ENCODE measurements at regions not wholly inside any gene's neighbourhood (a gene's known extent, or its start where the extent isn't known, plus 50 kb on each side); places are given as distances from the start of the nearest gene placed in this dataset.

DNA sequence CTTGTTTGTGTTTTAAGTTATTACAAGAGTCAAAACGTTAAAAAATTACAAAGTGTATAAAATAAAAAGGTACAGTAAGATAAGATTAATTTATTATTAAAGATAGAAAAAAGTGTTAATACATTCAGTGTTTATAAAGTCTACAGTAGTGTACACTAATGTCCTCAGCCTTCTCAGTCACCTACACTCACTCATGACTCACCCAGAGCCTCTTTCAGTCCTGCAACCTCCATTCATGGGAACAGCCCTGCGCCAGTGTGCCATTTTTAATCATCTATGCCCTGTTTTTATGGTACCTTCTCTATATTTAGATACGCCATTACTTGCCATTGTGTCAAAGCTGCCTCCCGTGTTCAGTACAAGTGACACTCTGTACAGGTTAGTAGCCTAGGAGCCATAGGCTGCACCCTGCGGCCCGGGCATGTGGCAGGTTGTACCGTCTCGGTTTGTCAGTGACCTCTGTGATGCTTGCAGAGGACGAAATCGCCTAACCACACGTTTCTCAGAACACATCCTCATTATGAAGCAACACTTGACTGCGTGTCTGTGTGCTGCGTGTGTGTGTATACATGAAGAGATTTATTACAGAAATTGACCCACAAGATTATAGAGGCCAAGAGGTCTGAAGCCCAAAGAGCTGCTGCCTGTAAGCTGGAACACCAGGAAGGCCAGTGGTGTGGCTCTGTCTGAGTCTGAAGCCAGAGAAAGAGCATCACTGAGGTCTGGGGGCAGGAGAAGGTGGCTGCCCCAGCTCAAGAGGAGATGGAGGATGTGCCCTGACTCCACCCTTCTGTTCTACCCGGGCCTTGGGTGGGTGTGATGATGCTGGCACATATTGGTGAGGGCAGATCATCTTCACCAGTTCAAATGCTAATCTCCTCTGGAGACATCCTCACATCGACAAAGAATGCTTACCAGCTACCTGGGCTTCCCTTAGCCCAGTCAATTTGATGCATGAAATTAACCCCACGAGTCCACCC, 116.6 kb upstream of the C14orf180 start:
- DNase-seq (ENCODE audit: low read depth) = no peak

DNA sequence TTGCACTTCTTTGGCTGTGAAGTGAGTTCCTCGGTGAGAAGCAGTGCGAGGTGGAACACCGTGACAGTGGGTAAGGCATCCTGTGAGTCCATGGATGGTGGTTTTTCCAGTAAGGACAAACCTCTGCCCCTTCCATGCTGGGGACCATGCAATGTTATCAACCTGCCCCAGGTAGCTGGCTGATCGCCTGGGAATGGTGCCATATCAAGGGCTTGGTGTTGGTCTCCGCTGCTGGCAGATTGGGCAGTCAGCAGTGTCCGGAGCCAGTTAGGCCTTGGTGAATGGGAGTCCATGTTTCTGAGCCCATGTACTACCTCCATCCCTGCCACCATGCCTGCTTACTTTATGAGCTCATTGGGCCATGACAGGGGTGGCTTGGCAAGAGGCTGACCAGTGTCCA, 114.7 kb upstream of the C14orf180 start:
- DNase-seq (ENCODE audit: low read depth) = no peak

DNA sequence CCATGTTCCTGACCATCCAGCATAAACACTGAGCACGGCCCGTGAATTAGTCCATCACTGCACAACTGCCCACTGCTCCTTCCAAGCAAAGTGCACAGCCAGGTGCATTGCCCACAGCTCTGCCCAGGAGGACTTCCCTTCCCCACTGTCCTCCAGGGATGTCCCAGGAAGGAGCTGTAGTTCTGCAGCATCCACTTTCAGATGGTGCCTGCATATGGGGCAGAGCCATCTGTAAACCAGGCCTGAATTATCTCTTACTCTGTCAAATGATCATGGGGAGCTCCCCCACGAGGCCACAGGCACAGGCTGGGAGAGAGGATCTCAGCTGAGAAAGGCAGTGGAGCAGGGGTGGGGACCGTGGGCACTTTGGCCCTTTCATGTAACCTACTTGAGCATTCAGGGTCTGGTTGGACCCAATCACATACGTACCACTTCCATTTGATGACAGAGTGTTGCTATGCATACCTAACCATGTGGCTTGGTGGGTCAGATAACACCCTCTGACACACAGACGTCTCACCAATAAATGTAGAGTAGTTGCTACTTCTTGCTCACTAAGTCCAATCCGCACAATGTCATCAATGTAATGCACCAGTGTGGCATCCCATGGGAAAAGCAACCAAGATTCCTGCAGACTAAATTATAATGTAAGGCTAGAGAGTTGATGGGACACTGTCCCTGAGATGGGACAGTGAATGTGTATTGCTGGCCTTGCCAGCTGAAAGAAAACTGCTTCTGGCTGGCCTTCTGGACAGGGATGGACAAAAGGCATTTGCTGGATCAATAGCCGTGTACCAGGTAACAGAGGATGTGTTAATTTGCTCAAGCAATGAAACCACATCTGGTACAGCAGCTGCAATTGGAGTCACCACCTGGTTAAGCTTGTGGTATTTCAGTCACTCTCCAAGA, 113.8 kb upstream of the C14orf180 start:
- no peak for DNase-seq (ENCODE audit: low read depth)

DNA sequence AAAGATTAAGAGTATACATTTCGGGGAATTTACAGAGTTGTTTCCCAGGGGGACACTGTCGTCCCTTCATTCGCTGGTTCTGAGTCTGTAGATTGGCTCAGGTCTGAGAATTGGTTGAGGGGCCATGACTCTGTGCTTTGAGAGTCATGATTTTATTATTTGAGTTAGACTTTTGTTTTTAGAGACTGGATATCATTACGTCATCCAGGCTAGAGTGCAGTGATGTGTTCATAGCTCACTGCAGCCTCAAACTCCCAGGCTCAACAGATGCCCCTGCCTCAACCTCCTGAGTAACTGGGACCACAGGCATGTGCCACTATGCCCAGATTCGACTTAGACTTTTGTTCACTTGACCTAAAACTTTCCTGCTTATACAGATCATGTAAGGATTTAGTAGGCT, 112.3 kb upstream of the C14orf180 start:
- no peak for DNase-seq (ENCODE audit: low read depth)

DNA sequence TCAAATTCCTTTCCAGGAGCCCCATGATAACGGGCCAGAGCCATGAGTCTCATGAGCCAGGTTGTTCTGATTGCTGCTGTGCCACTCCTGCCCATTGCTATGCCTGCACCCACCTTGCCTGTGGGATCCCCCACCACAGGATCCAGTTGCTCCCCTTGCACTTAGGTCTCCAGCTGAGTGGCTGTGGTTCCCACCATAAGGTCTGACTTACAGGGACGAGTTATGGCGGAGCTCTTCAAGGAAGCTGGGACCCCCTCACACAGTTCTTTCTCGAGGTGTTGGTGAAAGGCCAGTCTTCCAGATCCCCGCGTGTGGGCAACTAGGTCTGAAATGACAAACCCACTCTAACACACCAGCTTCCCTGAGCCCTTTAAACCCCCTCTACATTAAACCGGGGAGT, 111.9 kb upstream of the C14orf180 start:
- no peak for DNase-seq (ENCODE audit: low read depth)

DNA sequence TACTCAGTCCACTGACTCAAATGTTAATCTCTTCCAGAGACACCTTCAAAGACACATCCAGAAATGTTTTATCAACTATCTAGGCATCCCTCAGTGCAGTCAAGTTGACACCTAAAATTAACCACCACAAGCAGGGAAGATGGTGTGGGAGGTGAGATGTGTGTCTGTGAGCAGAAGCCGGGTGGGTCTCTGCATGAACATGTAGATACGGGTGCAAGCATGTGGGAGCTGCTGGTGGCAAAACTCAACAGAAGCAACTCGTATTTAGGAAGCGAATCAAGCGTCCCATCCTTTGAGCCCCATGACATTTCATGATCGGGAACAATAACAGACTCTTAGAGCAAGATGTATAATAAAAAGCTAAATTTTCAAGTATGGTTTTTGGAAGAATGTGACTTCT, 110.0 kb upstream of the C14orf180 start:
- DNase-seq (ENCODE audit: low read depth) = no peak

DNA sequence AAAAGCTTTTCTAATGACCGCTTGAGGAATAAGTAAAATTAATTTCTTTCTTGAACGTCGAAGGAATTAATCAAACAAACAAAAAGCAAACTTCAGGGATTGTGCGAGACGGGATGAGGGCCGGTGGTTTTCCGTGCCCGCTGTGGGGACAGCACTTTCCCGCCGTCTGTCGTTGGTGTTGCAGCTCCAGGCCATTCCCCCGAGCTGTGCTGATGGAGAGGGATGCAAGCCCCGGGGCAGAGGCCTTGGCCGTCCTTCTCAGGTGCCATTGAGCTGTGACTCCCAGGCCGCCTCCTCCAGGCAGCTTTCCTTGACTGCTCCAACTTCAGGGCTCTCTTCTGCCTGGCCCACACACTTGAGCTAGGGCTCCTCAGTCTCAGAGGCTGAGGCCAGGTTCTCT, 109.0 kb upstream of the C14orf180 start:
- no peak for DNase-seq (ENCODE audit: low read depth)

DNA sequence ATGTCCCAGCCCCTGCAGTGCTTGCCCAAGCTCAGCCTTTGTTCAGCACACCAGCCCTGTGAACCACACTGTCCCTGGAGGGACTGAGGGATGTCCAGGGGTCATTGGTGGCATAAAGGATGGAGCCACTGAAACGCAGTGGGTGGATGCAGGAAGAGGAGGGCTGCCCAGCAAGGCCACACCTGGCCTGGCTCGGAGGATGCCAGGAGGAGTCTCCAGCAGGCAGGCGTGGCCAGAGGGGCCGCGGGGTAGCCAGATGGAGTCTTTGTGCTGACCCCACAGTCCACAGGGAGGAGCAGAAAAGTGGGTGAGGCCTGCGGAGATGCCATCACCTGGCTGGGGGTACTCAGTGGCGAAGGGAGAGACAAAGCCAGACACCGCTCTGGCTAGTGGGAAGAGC, 108.5 kb upstream of the C14orf180 start:
- no peak for DNase-seq (ENCODE audit: low read depth)

DNA sequence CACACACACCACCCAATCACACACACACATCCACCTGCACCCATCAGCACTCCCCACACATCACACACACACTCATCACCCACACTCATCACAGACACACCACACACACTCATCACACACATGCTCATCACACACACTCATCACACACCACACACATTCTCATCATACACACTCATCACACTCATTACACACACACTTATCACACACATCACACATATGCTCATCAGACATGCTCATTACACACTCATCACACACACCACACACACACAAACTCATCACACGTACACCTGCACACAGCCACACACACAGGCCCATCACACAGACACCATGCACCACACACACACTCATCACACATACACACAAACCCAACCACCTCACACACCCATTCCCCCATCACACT, 107.5 kb upstream of the C14orf180 start:
- DNase-seq (ENCODE audit: low read depth) = no peak

DNA sequence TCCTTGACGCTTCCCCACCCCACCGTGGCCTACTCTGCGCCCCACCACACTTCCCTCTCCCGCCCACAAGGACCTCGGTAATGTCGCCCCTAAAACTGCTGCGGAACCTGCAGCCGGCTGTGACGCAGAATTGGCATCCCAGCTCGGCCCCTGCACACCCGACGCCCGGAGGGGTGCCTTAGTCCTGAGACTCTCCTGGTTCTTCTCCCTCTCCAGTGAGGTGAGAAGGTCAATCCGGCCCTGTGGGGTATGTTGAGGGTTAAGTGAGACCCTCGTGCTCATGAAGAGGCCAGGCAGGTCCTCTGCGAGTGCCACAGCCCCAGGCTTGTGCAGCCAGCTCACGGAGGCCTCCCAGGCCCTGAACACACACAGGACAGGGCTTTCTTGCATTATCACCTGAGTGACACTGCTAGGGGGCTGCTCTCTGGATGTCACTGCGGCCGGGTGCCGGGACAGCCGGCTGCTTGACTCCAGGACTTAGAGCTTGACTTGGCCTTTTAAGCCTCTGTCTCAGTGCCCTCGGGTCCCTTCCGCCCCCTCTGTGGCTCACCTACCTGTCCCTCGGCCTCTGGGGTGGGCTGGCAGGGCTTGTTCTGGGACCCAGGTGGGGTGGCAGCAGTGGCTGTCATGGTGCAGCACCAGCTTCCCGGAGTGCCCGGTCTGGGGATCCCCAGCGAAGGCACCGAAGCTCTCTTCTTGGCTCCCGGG, 106.9 kb upstream of the C14orf180 start:
- no peak for DNase-seq (ENCODE audit: low read depth)

DNA sequence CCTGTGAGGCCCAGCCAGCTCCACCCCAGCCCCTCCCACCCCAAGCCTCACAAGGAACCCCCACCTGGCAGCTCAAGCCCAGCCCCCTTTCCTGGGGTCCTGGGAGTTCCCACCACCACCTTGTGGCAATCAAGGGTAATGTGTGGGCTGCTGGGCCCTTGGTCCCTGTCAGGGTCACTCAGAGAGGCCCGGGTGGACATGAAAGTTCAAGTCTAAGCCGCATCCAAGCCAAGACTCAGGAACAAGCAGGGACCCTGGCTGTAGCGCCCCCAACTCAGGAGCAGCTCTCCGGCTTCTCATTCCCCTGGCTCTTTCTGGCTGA, 106.4 kb upstream of the C14orf180 start:
- DNase-seq (ENCODE audit: low read depth) = no peak

DNA sequence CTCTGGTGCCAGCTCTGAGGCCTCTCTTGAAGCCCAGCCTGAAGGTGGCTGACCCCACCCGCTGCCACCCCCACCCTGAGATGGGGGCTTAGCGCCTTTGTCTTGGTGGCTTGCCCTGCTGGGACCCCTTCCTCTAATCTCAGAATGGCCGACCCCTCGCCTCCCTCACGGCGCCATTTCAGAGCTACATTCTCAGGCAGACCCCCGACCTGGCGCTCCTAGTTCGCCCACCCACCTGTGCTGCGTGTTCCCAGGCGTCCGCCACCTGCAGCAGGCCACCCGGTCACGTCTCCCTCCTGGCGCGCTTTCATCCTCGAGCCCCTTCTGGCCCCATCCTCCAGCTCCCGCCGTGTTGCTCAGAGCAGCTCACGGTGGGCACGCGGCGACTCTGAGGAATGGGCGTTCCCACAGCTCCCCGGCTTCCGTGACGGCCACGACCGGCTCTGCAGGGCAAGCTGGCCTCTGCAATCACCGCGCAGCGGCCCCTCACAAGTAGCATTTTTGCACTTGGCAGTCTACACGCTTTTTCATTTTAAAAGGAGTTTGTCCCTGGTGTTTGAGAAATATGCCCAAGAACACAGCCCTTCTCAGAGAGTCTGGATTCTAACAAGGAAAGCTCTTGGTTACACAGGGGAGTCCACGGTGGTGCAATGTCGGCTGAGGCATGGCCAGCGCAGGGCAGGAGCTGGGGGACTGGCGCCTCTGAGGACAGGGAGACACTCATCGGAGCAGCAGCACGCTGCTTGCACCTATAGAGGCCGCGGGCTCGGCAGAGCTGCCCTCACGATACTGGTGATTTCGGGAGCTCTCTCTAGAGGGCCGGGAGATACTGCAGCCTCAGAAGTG, 105.7 kb upstream of the C14orf180 start:
- DNase-seq (ENCODE audit: low read depth) = no peak

DNA sequence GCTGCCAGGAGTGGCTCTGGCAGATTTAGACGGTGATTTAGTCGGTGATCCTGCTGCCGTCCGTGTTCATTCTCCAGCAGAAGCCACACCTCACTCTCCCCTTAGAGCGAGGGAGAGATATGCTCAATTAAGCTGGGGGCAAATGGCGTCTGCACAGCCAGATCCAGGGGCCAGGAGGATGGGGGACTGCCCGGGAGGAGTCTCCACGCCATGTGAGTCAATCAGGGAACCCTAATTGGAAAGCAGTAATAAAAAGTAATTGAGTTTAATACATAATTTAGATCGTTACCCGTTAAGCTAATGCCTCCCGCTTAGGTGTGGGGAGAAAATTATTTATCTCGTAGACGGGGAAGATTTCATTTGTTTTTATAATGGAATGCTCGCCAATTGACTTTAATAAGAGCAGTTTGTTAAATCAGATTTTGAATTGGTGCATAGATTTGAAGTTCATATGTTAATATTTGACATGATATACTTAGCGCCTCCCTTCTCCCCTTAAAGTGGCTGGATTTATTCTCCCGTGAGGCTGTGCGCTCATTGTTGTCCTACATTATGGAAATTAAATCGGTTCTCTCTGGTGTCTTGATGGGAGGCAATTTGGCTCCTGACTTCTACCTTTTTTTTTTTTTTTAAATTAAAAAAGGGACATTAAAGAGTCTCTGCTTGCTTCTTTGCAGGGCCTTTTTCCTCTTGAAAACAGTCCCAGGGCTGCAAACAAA, 104.9 kb upstream of the C14orf180 start:
- no peak for DNase-seq (ENCODE audit: low read depth)

DNA sequence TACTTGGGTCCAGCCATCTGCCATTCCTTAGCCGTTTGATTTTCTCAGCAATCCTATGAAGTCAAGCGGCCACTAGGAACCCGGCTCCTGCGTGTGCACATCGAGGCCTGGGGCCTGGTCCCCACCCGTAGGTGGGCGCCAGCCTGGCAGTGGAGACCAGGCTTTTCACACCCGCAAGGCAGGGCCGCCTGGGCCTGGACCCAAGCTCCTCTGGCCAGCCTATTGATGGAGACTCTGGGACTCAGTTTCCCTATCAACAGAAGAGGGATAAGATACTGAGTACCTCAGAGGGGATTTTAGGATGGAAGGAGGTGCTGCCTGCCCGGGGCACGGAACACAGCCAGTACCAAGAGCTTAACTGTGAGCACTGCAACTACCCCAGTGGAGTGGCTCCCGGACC, 104.3 kb upstream of the C14orf180 start:
- no peak for DNase-seq (ENCODE audit: low read depth)

DNA sequence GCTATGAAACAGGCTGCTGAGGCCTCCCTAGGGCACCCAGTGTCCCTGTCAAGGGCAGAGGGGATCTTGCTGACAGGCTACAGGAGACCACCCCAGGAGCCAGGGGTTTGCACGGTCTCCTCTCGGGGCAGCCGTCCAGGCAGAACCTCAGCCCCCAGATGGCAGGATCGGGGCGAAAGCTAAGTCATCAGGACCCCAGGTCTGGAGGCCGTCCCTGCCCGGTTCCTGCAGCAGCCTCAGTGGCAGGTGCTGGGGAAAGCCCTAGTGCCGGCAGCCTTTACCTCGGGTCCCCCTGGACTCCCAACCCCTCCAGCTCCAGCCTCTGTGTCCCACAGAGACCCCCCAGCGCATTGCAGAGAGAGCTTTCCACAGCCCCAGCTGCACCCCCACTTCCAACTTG, 103.8 kb upstream of the C14orf180 start:
- DNase-seq (ENCODE audit: low read depth) = no peak

DNA sequence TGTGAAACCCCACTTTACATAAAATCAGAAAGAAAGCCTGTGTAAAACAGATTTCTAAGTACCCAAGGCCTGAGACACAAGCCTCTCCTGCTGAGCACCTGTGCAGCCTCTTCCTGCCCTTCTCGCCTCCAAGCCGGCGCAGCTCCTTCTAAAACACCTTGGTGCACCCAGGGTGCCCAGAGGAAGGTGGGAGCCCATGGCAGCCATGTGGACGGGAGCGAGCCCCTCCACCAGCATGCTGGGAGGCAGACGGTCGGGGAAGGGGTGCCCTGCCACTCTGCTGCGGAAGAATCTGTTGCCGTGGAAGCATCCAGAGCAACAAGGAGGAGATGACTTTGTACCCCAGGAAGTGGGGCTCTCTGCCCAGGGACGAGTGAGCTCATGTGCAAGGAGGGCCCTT, 103.1 kb upstream of the C14orf180 start:
- no peak for DNase-seq (ENCODE audit: low read depth)

DNA sequence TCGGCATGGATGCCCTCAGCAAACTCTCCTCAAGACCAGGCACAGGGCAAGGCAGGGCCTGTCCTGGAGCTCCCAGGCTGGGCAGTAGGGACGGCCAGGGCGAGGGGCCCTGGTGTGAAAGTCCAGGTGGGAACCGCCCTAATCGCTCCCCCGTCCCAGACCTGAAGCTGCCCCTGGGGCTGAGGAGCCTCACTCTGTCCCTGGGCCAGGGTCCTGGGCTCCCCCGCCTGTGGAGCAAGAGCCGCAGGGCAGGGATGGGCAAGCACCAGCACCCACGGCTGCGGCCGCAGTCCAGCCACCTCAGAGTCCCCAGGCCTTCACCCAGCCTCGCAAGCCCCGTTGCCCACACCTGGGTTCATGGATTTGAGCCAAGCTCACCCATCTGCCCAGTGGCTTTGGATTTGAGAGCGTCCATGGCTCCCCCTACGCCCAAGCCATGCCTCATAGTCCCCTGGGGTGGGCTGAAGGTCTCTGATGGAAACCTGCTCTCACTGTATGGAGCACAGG, 102.4 kb upstream of the C14orf180 start:
- no peak for DNase-seq (ENCODE audit: low read depth)

DNA sequence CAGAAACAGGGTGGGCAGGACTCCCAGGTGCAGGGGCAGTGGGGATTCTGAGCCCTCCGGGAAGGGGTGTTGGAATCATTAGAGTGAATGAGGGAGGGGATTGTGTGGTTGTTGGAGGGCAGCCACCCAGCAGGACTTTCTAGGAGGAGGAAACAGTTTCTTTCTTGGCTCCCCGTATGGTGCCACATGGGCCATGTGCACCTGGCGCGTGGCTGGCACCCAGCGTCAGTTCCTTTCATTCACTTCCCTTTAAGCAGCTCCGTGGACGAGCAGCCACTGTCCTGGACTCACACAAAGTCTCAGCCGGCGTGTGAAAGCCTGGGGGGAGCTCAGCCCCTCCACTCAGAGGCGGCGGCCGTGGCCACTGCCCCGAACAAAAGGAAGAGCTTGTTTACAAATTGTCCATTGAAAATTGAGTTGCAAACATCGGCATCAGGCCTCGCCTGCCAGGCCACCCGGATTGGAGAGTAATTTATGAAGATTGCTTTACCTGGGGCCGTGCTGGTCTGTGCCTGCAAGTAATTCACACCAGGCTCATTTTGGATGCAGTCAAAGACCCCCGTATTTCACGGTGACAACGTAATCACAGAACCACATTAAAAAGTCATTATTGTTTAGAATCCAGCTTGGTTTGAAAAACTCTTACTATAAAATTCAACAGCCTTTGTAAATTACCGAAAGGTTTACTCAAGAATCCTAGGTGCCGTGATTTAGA, 101.7 kb upstream of the C14orf180 start:
- no peak for DNase-seq (ENCODE audit: low read depth)

DNA sequence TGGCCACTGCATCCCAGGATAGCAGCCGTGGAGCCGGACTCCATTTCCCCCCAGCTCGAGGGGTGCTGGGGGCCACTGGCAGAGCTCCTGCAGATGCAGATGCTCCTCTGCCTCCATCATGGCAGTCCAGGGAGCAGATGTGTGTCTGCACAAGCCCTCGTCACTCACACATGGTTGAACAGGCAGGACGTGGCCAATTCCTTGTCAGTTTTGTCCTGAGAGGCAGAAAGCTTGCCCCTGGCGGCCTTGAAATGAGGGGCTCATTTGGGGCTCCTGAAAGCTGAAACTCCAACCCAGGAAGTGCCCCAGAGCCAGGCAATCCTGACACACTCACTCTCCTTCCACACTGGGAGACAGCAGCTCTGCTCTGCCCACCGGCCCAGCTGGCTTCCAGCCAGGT, 100.9 kb upstream of the C14orf180 start:
- no peak for DNase-seq (ENCODE audit: low read depth)

DNA sequence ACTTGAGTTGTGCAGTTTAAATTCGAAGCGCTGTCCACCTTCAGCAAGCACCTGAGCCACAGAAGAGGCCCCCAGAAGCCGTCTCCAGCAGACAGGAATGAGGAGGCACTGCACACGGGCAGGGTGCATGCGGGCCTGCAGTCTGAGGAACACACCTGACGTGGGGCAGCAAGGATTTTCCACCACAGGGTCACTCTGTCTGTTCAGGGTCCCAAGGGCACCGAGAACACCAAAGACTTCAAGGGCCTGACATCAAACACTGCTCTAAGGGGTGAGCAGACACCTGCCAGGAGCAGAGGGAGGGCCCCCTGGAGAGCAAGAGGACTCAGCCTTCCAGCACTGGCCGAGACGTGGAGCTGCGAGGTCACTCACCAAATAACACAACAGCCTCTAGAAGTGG, 99.7 kb upstream of the C14orf180 start:
- no peak for DNase-seq (ENCODE audit: low read depth)

All from stimulated activated CD4-positive, alpha-beta T cell treated with anti-CD3 and anti-CD28 coated beads, Interleukin-2, amount 100 ng/mL, for 4 hours (primary cell).